ENCODE measurements at regions not wholly inside any gene's neighbourhood (a gene's known extent, or its start where the extent isn't known, plus 50 kb on each side); places are given as distances from the start of the nearest gene placed in this dataset.

DNA sequence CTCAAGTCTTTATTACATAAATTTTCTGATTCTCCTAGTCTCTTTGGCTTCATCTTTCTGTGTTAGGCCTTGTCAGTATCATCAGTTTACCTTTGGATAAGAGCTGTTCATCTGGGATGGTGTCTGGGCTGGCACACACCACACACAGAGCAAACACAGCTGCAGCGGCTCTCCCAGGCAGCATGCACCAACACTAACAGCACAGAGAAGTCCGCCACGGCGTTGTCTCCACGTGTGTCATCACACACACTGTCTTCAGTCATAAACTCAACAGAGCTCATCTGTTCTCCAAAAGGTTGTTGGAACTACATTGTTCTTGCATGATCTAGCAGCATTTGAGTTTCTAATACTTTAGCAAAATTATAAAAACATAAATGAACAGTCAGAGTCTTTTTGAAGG is 851.9 kb upstream of the FRG1 start:
- Histone ChIP-seq H3K4me1 (replicated peaks) (no peaks in the 10 kb centered on the region), H3K4me3 (no peak overlapping the region), H3K27ac (no peak overlapping the region), H3K36me3 (no peaks in the 10 kb centered on the region), H3K27me3 (replicated peaks) (no peaks in the 10 kb centered on the region), H3K9me3 (replicated peaks) (no peaks in the 10 kb centered on the region; the same call in 1 of the 2 replicates)
- no peak for DNase-seq (ENCODE audit: low read depth in 1 of 2, low spot score in 2 of 2)

DNA sequence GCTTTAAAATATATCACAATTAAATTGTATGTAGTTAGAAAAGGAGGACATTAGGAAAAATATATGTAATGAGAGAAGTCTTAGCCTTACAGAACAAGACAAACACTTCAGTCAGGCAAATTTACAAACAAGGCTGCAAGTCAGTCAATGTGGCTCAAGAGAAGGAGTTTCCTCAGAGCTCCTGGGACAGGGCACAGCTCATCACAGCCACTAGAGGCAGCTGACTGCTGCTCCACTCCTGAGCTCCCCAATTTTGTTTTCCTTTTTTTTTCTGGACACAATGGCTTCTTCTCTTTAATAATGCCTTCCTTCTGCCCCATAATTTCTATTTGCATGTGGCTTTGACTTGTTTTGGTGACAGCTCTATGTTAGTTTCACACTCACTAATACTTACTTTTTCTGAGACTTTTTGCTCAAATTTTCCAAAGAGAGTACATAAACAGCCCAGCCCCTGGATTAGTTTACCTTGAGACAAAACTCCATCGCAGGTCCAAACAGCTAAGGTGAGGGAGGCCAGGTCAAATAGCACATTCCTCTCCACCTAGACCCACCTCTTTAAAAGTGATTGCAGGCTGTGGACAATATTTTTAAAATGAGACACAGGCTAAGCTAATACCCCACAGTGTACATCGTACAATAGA is 850.4 kb upstream of the FRG1 start:
- Histone ChIP-seq H3K27ac (no peak overlapping the region), H3K9me3 (replicated peaks) (no peaks in the 10 kb centered on the region; the same call in none of the 2 replicates), H3K27me3 (replicated peaks) (no peaks in the 10 kb centered on the region), H3K4me1 (replicated peaks) (no peaks in the 10 kb centered on the region), H3K36me3 (no peaks in the 10 kb centered on the region), H3K4me3 (no peak overlapping the region)
- no peak for DNase-seq (ENCODE audit: low read depth in 1 of 2, low spot score in 2 of 2)

DNA sequence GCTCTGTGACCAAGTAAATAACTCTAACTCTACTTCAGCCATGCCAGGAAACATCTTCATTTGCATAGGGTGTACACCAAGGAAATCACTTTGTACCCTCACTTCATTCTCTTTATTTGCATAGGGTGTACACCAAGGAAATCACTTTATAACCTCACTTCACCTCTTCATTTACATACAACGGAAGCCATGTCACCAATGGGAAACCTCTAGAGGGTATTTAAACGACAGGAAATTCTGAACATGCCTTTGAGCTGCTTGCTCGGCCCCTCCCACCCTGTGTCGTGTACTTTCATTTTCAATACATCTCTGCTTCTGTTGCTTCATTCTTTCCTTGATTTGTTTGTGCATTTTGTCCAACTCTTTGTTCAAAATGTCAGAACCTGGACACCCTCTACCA is 848.1 kb upstream of the FRG1 start:
- Histone ChIP-seq H3K36me3 (no peaks in the 10 kb centered on the region), H3K27ac (no peak overlapping the region), H3K9me3 (replicated peaks) (no peaks in the 10 kb centered on the region; the same call in none of the 2 replicates), H3K4me3 (no peak overlapping the region), H3K27me3 (replicated peaks) (no peaks in the 10 kb centered on the region), H3K4me1 (replicated peaks) (no peaks in the 10 kb centered on the region)
- DNase-seq (ENCODE audit: low read depth in 1 of 2, low spot score in 2 of 2), result no peak

DNA sequence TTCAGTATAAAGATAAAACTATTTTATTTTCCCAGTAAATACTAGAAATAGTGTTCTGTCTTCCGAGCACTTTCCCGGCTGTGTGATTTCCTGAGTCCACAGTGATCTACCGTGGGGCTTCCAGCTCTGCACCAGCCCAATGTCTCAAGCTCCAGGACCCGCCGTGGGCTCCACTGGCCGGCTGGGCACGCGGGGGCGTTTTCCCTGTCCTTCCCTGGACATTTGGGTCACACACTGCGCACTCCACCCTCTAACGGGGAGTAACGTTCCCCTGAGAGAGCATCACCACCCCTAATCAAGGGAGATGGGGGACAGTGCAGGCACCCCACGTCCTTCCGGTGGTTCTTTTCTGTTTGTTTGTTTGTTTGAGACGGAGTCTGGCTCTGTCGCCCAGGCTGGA is 844.6 kb upstream of the FRG1 start:
- Histone ChIP-seq H3K36me3 (no peaks in the 10 kb centered on the region), H3K4me3 (no peak overlapping the region), H3K4me1 (replicated peaks) (no peaks in the 10 kb centered on the region), H3K27me3 (replicated peaks) (no peaks in the 10 kb centered on the region), H3K27ac (no peak overlapping the region), H3K9me3 (replicated peaks) (no peaks in the 10 kb centered on the region; the same call in none of the 2 replicates)
- no peak for DNase-seq (ENCODE audit: low read depth in 1 of 2, low spot score in 2 of 2)

DNA sequence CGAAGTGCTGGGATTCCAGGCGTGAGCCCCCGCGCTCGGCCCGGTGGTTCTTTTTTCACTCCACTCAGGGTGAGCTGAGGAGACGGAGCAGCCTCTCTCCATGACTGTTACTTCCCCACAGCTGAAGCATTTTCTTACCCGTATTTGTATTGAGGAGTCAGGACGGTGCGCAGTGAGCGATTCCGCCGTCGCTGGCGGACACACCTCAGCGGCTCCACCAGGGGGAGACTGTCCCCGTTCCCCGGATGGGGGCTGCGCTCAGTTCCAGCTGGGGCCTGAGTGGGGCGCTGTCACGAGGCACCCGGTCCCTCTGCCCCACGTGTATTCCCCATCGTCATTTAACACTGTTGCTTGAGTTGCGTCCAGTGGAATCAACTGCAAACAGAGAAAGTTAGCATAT is 844.0 kb upstream of the FRG1 start:
- Histone ChIP-seq H3K9me3 (replicated peaks) (no peaks in the 10 kb centered on the region; the same call in none of the 2 replicates), H3K4me3 (no peak overlapping the region), H3K4me1 (replicated peaks) (no peaks in the 10 kb centered on the region), H3K36me3 (no peaks in the 10 kb centered on the region), H3K27ac (no peak overlapping the region), H3K27me3 (replicated peaks) (no peaks in the 10 kb centered on the region)
- DNase-seq (ENCODE audit: low read depth in 1 of 2, low spot score in 2 of 2), result no peak

DNA sequence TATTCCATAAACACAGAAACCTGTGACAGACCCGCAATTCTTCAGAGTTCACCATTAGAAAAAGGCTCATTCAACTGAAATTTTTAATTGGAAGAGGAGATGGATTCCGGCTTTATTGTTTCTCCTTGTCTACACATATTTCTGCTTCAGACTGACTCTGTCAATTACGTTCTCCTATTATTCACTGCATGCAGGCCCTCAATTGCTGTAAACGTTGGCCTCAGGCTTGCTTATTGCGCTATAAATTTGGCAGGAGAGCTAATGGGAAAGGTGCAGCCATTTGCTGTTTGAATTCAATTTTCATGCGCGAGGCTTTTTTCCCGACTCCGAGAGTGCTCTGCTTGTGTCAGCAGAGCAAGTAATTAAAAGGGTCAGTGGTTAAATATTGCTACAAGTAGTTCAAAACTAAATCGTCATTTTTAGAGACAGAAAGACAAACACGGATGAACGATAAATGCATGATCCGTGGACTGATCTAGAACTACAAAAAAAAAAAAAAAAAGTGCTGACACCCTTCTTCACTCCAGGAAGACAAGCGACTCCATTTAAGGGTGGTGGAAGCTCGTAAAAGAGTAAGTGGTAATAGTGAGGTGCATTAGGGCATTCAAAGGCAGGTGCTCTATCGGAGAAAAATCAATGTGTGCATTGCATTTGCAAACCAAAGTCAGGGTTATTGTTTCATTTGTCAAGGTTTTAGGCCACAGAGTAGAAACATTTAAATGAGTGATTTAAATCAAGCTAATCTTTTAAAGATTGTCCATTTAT is 841.6 kb upstream of the FRG1 start:
- Histone ChIP-seq H3K27ac (no peak overlapping the region), H3K27me3 (replicated peaks) (no peaks in the 10 kb centered on the region), H3K36me3 (no peaks in the 10 kb centered on the region), H3K4me1 (replicated peaks) (no peaks in the 10 kb centered on the region), H3K9me3 (replicated peaks) (no peaks in the 10 kb centered on the region; the same call in 1 of the 2 replicates), H3K4me3 (no peak overlapping the region)
- DNase-seq (ENCODE audit: low read depth in 1 of 2, low spot score in 2 of 2), result no peak

DNA sequence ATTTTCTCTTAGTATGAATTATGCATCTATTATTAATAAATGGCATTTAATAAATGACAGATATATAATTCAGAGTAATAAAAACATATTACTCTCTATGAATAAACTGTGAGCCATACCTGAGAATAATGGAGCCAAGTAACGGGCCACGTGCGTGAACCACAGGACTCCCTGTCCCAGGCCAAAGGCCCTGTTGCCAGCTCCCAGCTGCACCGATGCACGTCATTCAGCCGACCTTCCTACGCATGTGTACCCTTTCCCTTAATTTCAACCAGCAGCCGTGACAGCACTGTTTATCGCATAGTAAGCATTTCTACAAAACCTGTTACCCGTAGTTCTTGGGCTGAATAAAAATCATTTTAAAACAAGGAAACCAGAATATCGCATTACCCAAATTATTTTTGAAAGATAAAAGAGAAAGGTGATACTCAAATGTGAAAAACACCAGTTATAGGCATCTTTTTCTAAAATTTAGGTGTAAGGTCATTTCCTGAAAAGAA is 827.2 kb upstream of the FRG1 start:
- Histone ChIP-seq H3K4me3 (no peak overlapping the region), H3K4me1 (replicated peaks) (no peaks in the 10 kb centered on the region), H3K36me3 (no peaks in the 10 kb centered on the region), H3K9me3 (replicated peaks) (no peaks in the 10 kb centered on the region; the same call in 1 of the 2 replicates), H3K27me3 (replicated peaks) (no peaks in the 10 kb centered on the region), H3K27ac (no peak overlapping the region)
- DNase-seq (ENCODE audit: low read depth in 1 of 2, low spot score in 2 of 2), result no peak

DNA sequence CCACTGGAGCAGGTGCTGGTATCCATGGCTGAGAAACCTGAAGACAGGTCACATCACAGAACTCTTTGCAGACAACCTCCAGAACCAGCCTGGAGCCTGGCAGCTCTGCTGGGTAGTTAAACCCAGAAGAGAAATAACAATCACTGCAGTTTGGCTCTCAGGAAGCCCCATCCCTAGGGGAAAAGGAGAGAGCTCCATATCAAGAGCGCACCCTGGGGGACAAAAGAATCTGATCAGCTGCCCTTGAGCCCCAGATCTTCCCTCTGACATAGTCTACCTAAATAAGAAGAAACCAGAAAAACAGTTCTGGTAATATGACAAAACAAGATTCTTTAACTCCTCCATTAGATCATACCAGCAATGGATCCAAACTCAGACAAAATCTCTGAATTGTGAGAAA is 823.2 kb upstream of the FRG1 start:
- DNase-seq (ENCODE audit: low read depth in 1 of 2, low spot score in 2 of 2), result no peak

DNA sequence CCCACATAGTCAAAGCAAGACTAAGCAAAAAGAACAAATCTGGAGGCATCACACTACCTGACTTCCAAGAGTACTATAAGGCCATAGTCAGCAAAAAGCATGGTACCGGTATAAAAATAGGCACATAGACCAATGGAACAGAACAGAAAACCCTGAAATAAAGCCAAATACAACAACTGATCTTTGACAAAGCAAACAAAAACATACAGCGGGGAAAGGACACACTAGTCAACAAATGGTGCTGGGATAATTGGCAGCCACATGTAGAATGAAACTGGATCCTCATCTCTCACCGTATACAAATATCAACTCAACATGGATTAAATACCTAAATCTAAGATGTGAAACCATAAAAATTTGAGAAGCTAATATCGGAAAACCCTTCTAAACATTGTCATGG is 819.3 kb upstream of the FRG1 start:
- no peak for DNase-seq (ENCODE audit: low read depth in 1 of 2, low spot score in 2 of 2)
- Histone ChIP-seq H3K27ac (no peak overlapping the region), H3K36me3 (no peaks in the 10 kb centered on the region), H3K9me3 (replicated peaks) (0 out of 2 replicates have a peak, but pooled peaks cover 2% of the 10 kb centered on the region), H3K4me1 (replicated peaks) (no peaks in the 10 kb centered on the region), H3K4me3 (no peak overlapping the region), H3K27me3 (replicated peaks) (no peaks in the 10 kb centered on the region)

More for the DNA sequence above, 823.2 kb upstream of the FRG1 start:
- Histone ChIP-seq H3K4me3 (no peak overlapping the region), H3K27me3 (replicated peaks) (no peaks in the 10 kb centered on the region), H3K27ac (no peak overlapping the region), H3K36me3 (no peaks in the 10 kb centered on the region), H3K4me1 (replicated peaks) (no peaks in the 10 kb centered on the region), H3K9me3 (replicated peaks) (0 out of 2 replicates have a peak, but pooled peaks cover 2% of the 10 kb centered on the region)

DNA sequence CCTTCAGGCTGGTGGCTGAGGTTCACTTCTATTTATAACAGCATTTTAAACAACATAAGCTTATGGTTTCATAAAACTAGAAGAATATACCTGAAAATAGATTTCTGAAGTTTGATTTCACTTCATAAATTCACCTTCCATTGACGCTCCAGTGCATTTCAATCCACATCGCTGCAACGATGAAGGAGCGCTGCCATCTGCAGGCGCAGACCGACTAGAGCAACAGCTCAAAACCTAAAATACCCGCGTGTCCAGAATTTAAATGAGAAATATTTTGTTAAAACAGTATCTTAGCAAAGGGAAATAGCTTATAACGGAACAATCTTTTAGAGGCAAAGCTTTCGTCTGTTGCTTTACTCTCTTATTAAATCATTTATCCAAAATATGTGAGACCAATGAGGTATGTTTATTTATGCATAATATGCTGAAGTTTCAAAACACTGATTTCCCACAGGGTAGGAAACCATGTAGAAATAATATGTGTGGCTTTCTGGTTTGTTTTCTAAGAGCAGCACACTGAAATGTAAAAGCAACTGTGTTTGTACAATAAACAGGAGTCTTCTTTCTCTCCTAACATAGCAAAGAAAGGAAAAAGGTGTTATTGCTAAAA is 816.4 kb upstream of the FRG1 start:
- H3K4me1 ChIP-seq (replicated peaks), result no peaks in the 10 kb centered on the region
- H3K4me3 ChIP-seq, result no peak overlapping the region
- H3K36me3 ChIP-seq, result no peaks in the 10 kb centered on the region
- no peak overlapping the region for H3K27ac ChIP-seq
- H3K27me3 ChIP-seq (replicated peaks), result no peaks in the 10 kb centered on the region
- H3K9me3 ChIP-seq (replicated peaks), result 0 out of 2 replicates have a peak, but pooled peaks cover 2% of the 10 kb centered on the region
- no peak for DNase-seq (ENCODE audit: low read depth in 1 of 2, low spot score in 2 of 2)

DNA sequence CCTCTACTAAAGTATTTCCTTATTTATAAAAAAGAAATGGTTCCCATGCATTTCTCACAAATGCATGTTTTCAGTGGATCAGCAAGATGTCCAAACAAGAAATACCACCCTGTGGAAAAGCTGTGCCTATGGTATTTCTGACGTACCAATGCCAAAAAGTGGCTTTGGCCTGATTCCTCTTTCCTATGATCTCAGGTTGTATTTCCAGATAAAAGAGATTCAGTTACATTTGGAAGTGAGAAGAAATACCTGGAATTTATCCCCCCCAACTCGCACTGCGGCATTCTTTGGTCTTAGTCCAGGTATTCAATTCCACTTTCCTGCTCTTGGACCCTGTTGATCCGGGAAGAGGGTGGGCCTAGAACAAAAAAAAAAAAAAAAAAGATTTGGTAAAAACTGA is 815.9 kb upstream of the FRG1 start:
- Histone ChIP-seq H3K4me3 (no peak overlapping the region), H3K27ac (no peak overlapping the region), H3K4me1 (replicated peaks) (no peaks in the 10 kb centered on the region), H3K27me3 (replicated peaks) (no peaks in the 10 kb centered on the region), H3K9me3 (replicated peaks) (0 out of 2 replicates have a peak, but pooled peaks cover 2% of the 10 kb centered on the region), H3K36me3 (no peaks in the 10 kb centered on the region)
- DNase-seq (ENCODE audit: low read depth in 1 of 2, low spot score in 2 of 2), result no peak

DNA sequence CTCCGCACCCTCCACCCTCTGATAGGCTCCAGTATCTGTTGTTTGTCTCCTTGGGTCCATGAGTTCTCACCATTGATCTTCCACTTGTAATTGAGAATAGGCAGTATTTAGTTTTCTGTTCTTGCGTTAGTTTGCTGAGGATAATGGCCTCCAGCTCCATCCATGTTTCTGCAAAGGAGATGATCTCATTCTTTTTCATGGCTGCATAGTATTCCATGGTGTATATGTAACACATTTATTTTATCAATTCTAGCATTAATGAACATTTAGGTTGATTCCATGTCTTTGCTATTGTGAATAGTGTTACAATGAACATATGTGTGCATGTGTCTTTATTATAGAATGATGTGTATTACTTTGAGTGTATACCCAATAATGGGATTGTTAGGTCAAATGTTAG is 814.6 kb upstream of the FRG1 start:
- no peaks in the 10 kb centered on the region for H3K4me1 ChIP-seq (replicated peaks)
- H3K9me3 ChIP-seq (replicated peaks), result 0 out of 2 replicates have a peak, but pooled peaks cover 2% of the 10 kb centered on the region
- H3K27me3 ChIP-seq (replicated peaks), result no peaks in the 10 kb centered on the region
- no peak overlapping the region for H3K4me3 ChIP-seq
- no peak overlapping the region for H3K27ac ChIP-seq
- H3K36me3 ChIP-seq, result no peaks in the 10 kb centered on the region
- DNase-seq (ENCODE audit: low read depth in 1 of 2, low spot score in 2 of 2), result no peak

DNA sequence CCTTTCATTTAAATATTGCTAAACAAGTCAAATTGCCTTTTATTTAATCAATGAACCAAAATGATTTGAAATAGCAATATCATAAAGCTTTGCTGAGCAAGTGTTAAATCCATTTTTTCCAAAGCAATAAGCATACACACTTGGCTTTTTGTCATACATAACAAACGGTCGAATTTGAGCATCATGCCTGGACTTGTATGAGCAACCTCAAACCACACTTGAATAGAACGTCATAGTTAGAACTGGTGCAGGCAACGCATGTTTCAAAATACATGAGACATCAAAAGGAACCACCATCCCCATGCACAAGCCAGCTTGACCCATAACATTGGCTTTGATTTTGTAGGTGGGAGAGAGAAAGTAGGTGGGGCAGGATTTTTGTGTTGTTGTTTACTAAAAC is 812.3 kb upstream of the FRG1 start:
- no peaks in the 10 kb centered on the region for H3K27me3 ChIP-seq (replicated peaks)
- H3K4me1 ChIP-seq (replicated peaks), result no peaks in the 10 kb centered on the region
- no peak for DNase-seq (ENCODE audit: low read depth in 1 of 2, low spot score in 2 of 2)
- no peaks in the 10 kb centered on the region for H3K9me3 ChIP-seq (replicated peaks)
- no peaks in the 10 kb centered on the region for H3K36me3 ChIP-seq
- H3K4me3 ChIP-seq, result no peak overlapping the region
- H3K27ac ChIP-seq, result no peak overlapping the region

All from SJSA1 (cell line).